DMS 273 (cell line): ENCODE measurements at regions not wholly inside any gene's neighbourhood (a gene's known extent, or its start where the extent isn't known, plus 50 kb on each side); places are given as distances from the start of the nearest gene placed in this dataset.
"Not testable (repeated sequence)": the region's sequence is repeated elsewhere in the genome, so short reads cannot be mapped to it uniquely, and the experiment has no call there.

Source experiments
- DNase-seq: peaks from one replicate; lab custom pipeline; 2025; ENCODE audit not compliant: unreplicated experiment; lab: John Stamatoyannopoulos, UW

DNA sequence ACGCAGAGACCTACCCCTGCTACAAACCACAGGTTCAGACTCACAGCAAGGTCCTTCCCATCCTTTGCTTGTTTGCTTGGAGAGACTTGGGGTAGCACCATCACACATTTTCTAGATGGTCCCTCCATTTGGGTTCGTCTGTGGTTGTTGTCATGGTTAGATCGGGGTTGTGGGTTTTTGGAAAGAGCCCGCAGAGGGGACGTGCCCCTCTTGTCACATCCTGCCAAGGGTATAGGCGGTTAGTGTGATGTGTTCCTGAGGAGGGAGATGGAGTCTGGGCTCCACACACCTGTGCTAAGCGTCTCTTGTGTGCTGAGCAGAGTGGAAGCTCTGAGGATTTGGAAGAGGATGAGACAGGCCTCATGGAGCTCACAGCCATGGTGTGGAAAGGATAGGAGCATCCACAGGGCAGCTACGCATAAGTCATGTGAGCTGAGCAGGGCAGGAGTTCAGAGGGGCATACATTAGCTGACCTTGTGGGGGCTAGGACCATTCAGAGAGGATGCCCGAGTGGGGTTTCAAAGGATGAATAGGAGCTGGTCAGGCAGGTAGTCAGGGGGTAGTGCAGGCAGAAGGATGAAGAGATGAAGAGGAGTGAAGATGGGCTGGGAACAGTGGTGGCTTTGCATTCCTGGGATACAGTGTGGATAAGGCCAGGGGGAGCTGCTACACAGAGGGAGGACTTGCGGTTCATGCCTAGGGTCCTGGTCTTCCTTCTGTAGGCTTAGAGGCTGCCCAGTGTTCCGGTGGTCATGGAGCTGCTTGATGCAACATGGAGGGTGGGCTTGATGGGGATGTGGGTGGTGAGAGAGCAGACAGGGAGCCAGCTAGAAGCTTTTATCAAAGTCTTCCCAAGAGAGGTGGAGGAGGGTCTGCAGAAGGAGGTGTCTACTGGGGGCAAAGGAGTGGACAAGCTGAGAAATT, 62.9 kb downstream of the ACKR3 start:
- DNase-seq, result no peak

- no peak for DNase-seq
Measured at GRCh38 chr2:236633219-236633570, 63.6 kb downstream of the ACKR3 start.

GRCh38 chr2:236633775-236634560, 64.3 kb downstream of the ACKR3 start:
- no peak for DNase-seq

DNA sequence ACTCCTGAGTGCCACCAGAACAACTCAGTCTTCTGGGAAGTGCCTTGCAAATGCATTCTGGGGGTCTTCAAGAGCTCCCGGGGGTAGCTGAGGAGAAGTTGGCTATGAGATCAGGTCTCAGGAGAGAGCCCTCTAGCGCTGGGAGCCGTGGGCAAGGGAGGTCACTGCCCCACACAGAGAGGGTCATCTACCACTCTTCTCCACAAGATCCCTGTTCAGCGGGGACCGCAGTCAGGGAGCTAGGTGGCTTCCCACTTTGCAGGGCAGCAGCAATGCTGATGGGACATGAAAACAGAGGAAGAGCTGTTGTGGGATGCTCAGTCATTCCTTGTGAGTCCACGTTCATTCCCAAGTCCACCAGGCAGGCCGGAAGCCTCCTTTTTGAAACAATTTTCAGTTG, 66.6 kb downstream of the ACKR3 start:
- no peak for DNase-seq

DNA sequence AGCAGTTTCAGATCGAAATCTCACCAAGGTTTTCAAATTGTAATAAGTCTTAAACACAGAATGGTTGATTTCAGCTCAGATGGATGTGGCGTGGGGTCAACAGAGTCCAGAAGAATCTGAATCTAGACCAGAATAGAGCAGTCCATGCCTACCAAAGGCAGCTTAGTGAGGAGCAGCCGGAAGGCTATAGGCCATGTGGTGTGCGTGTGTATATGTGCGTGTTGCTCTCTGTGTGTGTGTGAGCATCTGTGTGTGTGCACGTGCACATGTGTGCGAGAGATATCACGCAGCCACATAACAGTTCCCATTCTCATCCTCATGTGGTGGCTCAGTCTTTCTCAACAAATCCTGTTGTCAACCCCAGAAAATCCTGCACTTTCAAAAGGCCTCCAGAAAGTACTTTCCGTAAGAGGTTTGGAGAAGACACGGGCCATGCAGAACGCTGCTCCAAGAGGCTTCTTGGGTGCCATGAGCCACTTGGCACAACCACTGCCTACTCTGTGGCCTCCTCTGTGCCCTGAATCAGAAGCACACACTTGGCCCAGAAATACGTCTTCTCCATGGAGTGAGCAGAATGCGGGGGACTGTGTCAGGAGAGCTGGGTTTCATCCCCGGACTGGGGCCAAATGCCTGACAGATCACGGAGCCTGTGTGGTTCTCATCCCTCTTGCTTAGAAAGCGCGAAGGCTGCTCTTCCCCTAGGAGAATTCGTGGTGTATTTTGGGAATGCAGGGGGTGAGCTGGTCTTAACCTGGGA, 67.3 kb downstream of the ACKR3 start:
- no peak for DNase-seq

DNA sequence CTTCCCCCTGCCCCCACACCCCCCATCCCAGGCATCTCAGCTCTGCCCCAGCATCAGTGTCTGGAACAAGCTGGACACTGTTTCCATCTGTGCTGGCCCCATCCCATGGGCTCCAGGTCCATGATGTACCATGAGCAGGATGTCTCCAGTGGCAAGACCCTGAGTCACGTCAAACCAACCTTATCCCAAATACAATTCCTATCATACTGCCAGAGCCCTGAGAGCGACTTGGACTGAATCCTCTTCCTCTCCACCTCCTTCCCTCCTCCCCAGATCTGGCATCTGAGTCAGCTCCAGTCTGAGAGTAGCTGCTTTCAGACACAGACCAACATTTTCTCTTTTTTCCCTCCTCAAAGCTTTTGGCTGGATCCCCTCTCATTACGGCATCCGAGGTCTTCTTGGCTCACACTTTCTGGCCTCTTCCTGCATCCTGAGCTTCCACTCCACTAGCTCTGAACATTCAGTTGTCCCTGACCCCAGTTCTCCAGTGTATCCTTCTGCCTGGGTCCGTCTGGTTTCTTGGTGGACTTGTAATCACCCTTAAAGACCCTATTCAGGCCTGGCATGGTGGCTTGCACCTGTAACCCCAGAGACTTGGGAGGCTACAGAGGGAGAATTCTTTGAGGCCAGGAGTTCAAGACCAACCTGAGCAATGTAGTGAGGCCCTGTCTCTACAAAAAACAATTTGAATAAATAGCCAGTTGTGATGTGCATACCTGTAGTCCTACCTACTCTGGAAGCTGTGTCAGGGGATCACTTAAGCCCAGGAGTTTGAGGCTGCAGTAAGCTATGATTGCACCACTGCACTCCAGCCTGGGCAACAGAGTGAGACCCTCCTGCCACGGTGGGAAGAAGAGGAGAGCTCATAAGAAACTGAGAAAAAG, 68.3 kb downstream of the ACKR3 start:
- no peak for DNase-seq

GRCh38 chr2:236638707-236639106, 69.1 kb downstream of the ACKR3 start:
- DNase-seq, result no peak

GRCh38 chr2:236639461-236640235, 70.0 kb downstream of the ACKR3 start:
- no peak for DNase-seq

DNA sequence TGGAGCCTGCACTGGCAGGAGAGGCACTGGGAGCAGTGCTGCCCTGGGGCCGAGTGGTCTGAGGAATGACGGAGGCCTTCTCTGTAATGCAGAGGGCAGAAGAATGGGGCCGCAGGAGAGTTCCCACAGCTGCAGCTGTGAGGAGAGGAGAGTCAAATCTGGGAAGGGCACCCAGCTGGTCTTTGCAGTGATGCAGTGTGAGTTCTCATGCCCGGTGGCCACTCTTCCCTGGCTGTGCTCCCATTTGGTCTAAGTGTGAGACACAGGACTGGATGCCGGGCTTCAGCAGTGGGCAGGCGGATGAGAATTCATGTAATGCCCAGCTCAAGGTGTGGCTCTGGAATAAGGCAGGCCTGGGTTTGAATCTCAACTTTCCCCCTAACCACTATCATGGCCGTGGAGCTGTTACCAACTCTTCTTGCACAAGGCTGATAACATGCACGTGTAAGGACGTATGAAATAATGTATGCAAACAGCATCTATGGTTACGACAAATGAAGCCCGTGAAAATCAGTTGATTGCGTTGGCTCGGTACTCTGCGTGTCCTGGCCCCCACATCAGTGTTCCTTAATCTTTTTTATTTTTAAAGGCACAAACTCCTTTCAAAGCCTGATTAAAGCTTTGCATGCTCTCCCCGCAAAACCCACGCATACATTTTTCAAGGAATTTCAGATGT, 71.6 kb downstream of the ACKR3 start:
- DNase-seq, result no peak

DNA sequence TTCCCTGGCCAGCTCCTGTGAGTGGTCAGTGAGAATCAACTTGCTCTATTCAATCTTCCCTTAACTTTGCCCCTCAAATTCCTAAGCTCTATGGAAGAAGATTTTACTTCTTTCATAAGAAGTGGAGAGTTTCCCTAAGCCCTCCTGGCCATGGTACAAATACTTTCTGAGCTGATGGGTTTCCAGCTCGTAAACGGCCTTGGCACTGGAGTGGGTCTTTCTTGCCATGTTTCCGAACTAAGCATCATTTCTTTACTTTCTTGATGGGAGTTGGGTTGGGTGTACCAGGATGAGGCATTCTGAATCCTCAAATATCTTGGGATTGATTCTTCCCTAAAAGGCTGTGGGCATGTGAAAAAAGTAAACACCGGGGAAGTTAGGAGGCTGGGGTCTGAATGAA, 72.5 kb downstream of the ACKR3 start:
- no peak for DNase-seq

GRCh38 chr2:236642584-236643291, 73.1 kb downstream of the ACKR3 start:
- DNase-seq, result no peak

GRCh38 chr2:236643480-236643879, 73.9 kb downstream of the ACKR3 start:
- no peak for DNase-seq

- no peak for DNase-seq
Measured at GRCh38 chr2:236644067-236644466, 74.4 kb downstream of the ACKR3 start.

DNA sequence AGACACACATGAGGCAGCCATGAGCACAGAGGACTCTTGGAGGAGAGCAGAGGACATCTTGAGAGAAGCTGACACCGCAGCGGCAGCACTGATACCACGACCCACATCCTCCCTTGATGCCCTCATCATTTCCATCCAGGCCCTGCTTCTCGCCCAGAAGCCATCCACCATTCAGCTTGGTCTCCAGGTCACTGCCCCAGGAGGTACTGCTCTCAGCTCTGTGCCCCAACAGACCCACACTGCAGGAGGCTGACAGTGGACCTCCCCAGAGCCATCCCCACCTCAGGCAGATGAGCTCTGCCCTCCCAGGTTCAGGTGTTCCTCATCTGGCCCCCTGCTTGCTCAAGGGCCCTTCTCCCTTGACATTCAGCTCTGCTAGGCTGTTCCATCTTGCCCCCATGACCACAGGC, 74.9 kb downstream of the ACKR3 start:
- no peak for DNase-seq

DNA sequence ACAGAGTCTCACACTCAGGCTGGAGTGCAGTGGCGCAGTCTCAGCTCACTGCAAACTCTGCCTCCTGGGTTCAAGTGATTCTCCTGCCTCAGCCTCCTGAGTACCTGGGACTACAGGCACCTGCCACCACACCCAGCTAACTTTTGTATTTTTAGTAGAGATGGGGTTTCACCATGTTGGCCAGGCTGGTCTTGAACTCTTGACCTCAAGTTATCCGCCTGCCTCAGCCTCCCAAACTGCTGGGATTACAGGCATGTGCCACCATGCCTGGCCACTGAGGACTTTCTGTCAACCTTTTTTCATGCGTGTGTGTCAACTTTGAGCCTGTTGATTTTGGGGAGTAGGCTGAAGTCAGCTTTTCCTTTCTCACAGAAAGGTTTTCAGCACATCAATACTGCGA, 75.5 kb downstream of the ACKR3 start:
- not testable (repeated sequence) for DNase-seq

GRCh38 chr2:236646441-236646840, 76.8 kb downstream of the ACKR3 start:
- DNase-seq, result no peak

DNA sequence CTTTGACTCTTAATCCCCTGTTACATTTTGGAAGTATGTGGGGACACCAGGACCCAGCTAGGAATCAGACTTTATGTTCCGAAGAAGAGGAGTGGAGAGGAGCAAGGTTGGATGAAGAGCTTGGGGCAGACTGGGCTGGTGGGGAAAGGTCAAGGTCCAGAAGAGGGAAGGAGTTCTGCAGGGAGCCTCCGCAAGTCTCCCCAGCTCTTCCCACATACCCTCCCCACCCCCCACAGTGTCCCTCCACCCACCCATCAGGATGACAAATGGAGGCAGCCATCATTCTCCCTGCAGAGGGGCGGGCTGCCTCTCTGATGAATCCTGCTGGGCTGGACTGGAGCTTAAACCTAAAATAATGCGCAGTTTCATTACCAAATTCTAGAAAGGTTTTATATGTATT, 77.2 kb downstream of the ACKR3 start:
- DNase-seq, result no peak

DNA sequence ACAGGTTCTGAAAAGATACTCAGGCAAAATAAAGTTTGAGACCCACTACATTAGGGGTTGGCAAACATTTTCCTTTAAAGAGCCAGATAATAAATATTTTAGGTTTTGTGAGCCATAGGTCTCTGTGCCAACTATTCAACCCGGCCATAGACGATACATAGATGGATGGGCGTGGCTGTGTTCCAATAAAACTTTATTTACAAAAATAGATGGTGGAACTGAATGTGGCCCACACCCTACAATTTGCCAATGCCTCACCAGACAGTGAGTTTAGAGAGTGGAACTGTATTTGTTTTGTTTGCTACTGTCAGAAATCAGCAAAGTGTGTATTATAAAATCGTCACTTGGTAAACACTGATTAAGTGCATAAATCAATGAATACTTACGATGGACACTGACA, 78.0 kb downstream of the ACKR3 start:
- DNase-seq, result no peak

DNA sequence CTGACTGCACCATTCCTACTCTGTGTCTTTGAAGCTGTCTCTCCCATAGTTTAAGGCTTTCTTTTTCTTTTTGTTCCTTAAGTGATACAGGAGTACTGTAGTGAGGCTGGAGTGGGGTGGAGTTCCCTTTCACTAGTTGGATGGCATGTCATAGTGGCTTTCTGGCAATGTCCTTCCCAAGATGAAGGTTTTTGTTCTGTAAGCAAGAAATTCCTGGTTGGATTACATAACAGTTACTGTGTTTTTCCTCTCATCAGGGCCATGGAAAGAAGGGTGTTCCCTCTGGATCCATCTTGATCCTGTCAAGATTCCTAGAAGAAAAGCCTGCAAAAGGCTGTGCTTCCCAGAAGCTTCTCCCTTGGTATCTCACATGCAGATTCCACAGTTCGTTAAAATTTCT, 84.2 kb downstream of the ACKR3 start:
- DNase-seq, result no peak
